ENCODE measurements at regions not wholly inside any gene's neighbourhood (a gene's known extent, or its start where the extent isn't known, plus 50 kb on each side); places are given as distances from the start of the nearest gene placed in this dataset.

GRCh38 chr6:3510178-3510577 is 53.3 kb upstream of the SLC22A23 start:
- ChIA-PET CTCF (no interaction called here), POLR2A (no interaction called here)
- H3K27me3 ChIP-seq (ENCODE audit: control insufficient read depth, insufficient read depth, low read length): peaks cover 23% of the 10 kb centered on the region
- H3K9me3 ChIP-seq (ENCODE audit: control insufficient read depth, insufficient read depth, low read length): no peaks in the 10 kb centered on the region
- no peak overlapping the region for H3K4me3 ChIP-seq (ENCODE audit: low read depth, low read length)
- no peak overlapping the region for H3K27ac ChIP-seq (ENCODE audit: low read depth, low read length)
- TF ChIP-seq, protein P1, sequence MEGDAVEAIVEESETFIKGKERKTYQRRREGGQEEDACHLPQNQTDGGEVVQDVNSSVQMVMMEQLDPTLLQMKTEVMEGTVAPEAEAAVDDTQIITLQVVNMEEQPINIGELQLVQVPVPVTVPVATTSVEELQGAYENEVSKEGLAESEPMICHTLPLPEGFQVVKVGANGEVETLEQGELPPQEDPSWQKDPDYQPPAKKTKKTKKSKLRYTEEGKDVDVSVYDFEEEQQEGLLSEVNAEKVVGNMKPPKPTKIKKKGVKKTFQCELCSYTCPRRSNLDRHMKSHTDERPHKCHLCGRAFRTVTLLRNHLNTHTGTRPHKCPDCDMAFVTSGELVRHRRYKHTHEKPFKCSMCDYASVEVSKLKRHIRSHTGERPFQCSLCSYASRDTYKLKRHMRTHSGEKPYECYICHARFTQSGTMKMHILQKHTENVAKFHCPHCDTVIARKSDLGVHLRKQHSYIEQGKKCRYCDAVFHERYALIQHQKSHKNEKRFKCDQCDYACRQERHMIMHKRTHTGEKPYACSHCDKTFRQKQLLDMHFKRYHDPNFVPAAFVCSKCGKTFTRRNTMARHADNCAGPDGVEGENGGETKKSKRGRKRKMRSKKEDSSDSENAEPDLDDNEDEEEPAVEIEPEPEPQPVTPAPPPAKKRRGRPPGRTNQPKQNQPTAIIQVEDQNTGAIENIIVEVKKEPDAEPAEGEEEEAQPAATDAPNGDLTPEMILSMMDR (IDR thresholded peaks at IDR 0.05; ENCODE audit: low read depth, low read length): no peak
- no peak for DNase-seq (ENCODE audit: low read depth, low spot score)

DNA sequence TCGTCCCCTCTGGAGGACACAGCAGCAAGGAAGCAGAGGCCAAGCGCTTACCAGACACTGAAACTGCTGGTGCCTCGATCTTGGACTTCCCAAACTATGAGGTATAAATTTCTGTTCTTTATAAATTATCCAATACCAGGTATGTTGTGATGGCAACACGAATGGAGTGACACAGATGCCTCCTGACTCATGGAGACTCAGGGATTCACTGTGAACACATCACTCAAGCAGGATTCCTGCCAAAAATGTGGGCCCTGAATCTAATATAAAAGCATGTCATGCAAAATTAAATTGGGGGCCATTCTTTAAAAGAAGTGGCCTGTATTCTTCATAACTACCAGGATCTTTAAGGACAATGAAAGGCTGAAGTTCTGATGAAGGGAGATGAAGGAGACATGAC is 52.5 kb upstream of the SLC22A23 start:
- Histone ChIP-seq H3K27ac (ENCODE audit: low read depth, low read length) (no peak overlapping the region), H3K27me3 (ENCODE audit: control insufficient read depth, insufficient read depth, low read length) (peaks cover 23% of the 10 kb centered on the region), H3K4me3 (ENCODE audit: low read depth, low read length) (no peak overlapping the region), H3K9me3 (ENCODE audit: control insufficient read depth, insufficient read depth, low read length) (no peaks in the 10 kb centered on the region)
- no peak for DNase-seq (ENCODE audit: low read depth, low spot score)
- POLR2A ChIA-PET: no interaction called here
- TF ChIP-seq, protein P1 (IDR thresholded peaks at IDR 0.05; ENCODE audit: low read depth, low read length): no peak
- CTCF ChIA-PET: no interaction called here

- TF ChIP-seq, protein P1 (IDR thresholded peaks at IDR 0.05; ENCODE audit: low read depth, low read length): no peak
- no peak overlapping the region for H3K27ac ChIP-seq (ENCODE audit: low read depth, low read length)
- DNase-seq (ENCODE audit: low read depth, low spot score): no peak
- H3K4me3 ChIP-seq (ENCODE audit: low read depth, low read length): no peak overlapping the region
- CTCF ChIA-PET: no interaction called here
- peaks cover 32% of the 10 kb centered on the region for H3K27me3 ChIP-seq (ENCODE audit: control insufficient read depth, insufficient read depth, low read length)
- no peaks in the 10 kb centered on the region for H3K9me3 ChIP-seq (ENCODE audit: control insufficient read depth, insufficient read depth, low read length)
- POLR2A ChIA-PET: no interaction called here
Measured at GRCh38 chr6:3506751-3507383, 50.0 kb upstream of the SLC22A23 start.

All from AG04450 (cell line).